ENCODE measurements at regions not wholly inside any gene's neighbourhood (a gene's known extent, or its start where the extent isn't known, plus 50 kb on each side); places are given as distances from the start of the nearest gene placed in this dataset.

DNA sequence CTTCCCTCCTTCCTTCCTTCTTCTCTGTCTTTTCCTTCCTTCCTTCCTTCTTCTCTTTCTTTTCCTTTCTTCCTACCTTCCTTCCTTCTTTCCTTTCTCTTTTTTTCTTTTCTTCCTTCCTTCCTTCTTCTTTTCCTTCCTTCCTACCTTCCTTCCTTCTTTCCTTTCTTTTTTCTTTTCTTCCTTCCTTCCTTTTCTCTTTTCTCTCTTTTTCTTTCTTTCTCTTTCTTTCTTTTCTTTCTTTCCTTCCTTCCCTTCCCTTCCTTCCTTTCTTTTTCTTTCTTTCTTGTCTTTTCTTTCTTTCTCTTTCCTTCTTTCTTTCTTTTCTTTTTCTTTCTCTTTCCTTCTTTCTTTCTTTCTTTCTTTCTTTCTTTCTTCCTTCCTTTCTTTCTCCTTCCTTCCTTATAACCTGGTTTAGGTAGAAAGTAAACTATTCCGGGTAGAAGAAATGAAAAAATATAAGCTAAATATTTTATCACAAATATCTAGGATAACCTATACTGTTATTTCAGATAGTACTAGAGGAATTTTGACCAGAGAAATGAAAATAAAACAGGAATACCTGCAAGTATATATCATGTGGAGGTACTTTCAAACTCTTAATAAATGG, 1741.8 kb upstream of the CDH9 start:
- no peak for TF ChIP-seq MYC (IDR thresholded peaks at IDR 0.05; ENCODE audit: low read depth, low read length)
- TF ChIP-seq, protein P1, sequence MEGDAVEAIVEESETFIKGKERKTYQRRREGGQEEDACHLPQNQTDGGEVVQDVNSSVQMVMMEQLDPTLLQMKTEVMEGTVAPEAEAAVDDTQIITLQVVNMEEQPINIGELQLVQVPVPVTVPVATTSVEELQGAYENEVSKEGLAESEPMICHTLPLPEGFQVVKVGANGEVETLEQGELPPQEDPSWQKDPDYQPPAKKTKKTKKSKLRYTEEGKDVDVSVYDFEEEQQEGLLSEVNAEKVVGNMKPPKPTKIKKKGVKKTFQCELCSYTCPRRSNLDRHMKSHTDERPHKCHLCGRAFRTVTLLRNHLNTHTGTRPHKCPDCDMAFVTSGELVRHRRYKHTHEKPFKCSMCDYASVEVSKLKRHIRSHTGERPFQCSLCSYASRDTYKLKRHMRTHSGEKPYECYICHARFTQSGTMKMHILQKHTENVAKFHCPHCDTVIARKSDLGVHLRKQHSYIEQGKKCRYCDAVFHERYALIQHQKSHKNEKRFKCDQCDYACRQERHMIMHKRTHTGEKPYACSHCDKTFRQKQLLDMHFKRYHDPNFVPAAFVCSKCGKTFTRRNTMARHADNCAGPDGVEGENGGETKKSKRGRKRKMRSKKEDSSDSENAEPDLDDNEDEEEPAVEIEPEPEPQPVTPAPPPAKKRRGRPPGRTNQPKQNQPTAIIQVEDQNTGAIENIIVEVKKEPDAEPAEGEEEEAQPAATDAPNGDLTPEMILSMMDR (IDR thresholded peaks at IDR 0.05; ENCODE audit: low read depth, low read length): no peak
